22Rv1 (cell line): ENCODE measurements at regions not wholly inside any gene's neighbourhood (a gene's known extent, or its start where the extent isn't known, plus 50 kb on each side); places are given as distances from the start of the nearest gene placed in this dataset.

ENCODE experiments used
- H3K27ac ChIP-seq: fragments of 450-650 bp; 2 replicates; pipeline ENCODE4 v1.5.1; 2017
- CTCF ChIP-seq: fragments of 450-650 bp; IDR thresholded peaks from 2 replicates; pipeline ENCODE4 v1.5.1; 2017; ENCODE audit warnings: mild to moderate bottlenecking
- ZFX ChIP-seq: fragments of 450-650 bp; IDR thresholded peaks from 2 replicates; pipeline ENCODE4 v1.6.1; 2017; ENCODE audit warnings: antibody characterized with exemption, borderline replicate concordance

- TF ChIP-seq CTCF (no peak), ZFX (no peak)
- H3K27ac ChIP-seq: no peak overlapping the region
Measured at GRCh38 chr5:66425842-66426241, 170.4 kb upstream of the MAST4 start.

GRCh38 chr5:66426259-66427138 is 169.7 kb upstream of the MAST4 start:
- TF ChIP-seq CTCF (no peak), ZFX (no peak)
- no peak overlapping the region for H3K27ac ChIP-seq

GRCh38 chr5:66427139-66427442 is 169.1 kb upstream of the MAST4 start:
- H3K27ac ChIP-seq: no peak overlapping the region
- TF ChIP-seq CTCF (no peak), ZFX (no peak)

- no peak overlapping the region for H3K27ac ChIP-seq
- TF ChIP-seq ZFX: no peak
- peak; percentile 56 for TF ChIP-seq CTCF
Measured at GRCh38 chr5:66436721-66437120, 159.5 kb upstream of the MAST4 start.

- no peak overlapping the region for H3K27ac ChIP-seq
- TF ChIP-seq ZFX (no peak), CTCF (no peak)
Measured at GRCh38 chr5:66438087-66438486, 158.1 kb upstream of the MAST4 start.

- H3K27ac ChIP-seq: no peak overlapping the region
- no peak for TF ChIP-seq CTCF
- no peak for TF ChIP-seq ZFX
Measured at GRCh38 chr5:66438696-66439095, 157.5 kb upstream of the MAST4 start.

- TF ChIP-seq ZFX (no peak), CTCF (no peak)
Measured at GRCh38 chr5:66440202-66440680, 156.0 kb upstream of the MAST4 start.

More at GRCh38 chr5:66440202-66440680, 156.0 kb upstream of the MAST4 start:
- no peak overlapping the region for H3K27ac ChIP-seq
